ENCODE measurements at regions not wholly inside any gene's neighbourhood (a gene's known extent, or its start where the extent isn't known, plus 50 kb on each side); places are given as distances from the start of the nearest gene placed in this dataset.

DNA sequence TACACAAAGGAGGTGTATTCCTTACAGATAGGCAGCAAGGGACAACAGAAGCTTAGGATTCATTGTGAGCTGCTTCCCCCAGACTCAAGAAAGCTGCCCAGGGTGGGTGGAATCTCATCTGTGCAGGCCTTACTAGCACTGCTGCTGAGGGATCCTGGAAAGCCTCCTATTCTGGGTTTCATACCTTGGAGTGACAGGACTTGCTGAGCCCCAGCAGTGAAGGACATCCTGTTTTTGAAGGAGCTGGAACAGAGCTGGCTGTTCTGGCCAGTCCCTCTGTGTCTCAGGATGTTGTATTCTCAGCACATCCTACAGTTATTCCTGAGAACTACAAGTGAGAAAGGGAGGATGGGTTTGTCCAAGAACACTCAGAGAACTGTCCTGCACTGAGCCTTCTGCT lies 486.3 kb downstream of the PTPRU start:
- DNase-seq, result no peak
- Histone ChIP-seq H3K27me3 (no peaks in the 10 kb centered on the region), H3K4me1 (no peaks in the 10 kb centered on the region), H3K4me3 (no peak overlapping the region), H3K36me3 (no peaks in the 10 kb centered on the region), H3K27ac (no peak overlapping the region), H3K9me3 (replicated peaks) (no peaks in the 10 kb centered on the region)

DNA sequence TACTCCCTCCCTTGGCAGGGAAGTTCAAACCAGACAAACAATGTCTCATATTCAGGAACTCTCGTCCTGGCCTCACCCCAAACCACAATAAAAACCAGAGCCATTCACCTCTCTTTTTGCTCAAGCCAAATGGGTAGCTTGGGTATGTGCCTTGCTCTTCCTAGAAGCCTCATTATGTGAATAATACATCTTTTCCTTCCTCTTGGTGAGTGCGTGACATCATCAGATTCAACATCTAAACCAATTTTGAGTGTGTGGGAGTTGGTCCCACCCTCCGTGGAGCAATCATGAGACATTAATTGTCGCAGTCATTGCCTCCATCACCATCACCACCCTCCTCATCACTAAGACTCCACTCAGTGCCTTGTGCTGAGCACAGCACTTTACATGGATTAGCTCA lies 482.9 kb downstream of the PTPRU start:
- Histone ChIP-seq H3K4me1 (no peaks in the 10 kb centered on the region), H3K4me3 (no peak overlapping the region), H3K36me3 (no peaks in the 10 kb centered on the region), H3K27me3 (no peaks in the 10 kb centered on the region), H3K9me3 (replicated peaks) (0 out of 2 replicates have a peak, but pooled peaks cover 2% of the 10 kb centered on the region), H3K27ac (no peak overlapping the region)
- no peak for DNase-seq

DNA sequence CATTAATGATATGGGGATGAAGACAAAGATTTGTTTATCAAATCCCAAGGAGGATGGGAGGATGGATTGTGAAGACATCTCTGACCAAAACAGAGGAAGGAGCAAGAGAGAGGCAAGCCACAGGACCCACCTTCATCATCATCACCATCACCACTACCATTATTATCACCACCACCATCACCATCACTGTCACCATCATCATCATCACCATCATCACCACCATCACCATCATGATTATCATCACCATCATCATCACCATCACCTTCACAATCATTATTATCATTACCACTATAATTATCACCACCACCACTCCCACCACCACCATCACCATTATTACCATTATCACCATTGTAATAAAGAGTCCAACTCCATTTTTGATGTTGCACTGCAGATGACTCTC lies 482.5 kb downstream of the PTPRU start:
- H3K4me3 ChIP-seq, result no peak overlapping the region
- H3K36me3 ChIP-seq, result no peaks in the 10 kb centered on the region
- no peaks in the 10 kb centered on the region for H3K27me3 ChIP-seq
- DNase-seq, result no peak
- H3K9me3 ChIP-seq (replicated peaks), result 0 out of 2 replicates have a peak, but pooled peaks cover 2% of the 10 kb centered on the region
- H3K27ac ChIP-seq, result no peak overlapping the region
- no peaks in the 10 kb centered on the region for H3K4me1 ChIP-seq

DNA sequence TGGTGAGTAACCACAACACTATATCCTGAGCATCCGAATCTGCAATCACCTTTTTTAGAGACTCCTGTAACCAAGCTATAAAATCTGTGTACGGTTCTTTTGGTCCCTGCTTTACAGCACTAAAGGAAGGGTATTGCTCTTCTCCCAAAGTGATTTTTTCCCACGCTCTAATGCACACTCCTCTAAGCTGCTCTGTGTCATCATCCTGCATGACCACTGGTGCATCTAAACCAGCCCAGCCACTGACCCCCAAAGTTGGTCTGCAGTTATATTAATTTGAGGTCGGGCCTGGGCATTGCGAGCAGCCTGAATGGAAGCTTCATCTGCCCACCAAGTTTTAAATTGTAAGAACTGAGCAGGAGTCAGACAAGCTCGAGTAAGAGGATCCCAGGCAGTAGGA lies 480.0 kb downstream of the PTPRU start:
- Histone ChIP-seq H3K27me3 (no peaks in the 10 kb centered on the region), H3K9me3 (replicated peaks) (0 out of 2 replicates have a peak, but pooled peaks cover 2% of the 10 kb centered on the region), H3K4me1 (peaks cover 11% of the 10 kb centered on the region; the same call in 1 of the 2 replicates), H3K27ac (no peak overlapping the region), H3K4me3 (no peak overlapping the region), H3K36me3 (no peaks in the 10 kb centered on the region)
- no peak for DNase-seq

DNA sequence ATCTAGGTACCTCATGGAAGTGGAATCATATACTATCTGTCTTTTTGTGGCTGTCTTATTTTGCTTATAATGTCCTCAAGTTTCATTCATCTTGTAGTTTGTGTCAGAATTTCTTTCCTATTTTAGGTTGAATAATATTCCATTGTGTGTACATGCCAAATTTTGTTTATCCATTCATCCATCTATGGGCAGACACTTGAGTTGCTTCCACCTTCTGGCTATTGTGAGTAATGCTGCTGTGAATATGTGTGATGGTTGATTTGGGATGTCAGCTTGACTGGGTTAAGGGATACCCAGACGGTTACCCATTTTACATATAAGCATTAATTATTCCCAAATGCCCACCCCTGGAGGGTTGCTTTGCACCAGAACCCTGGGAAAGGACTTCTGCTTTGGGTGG lies 477.5 kb downstream of the PTPRU start:
- H3K36me3 ChIP-seq, result no peaks in the 10 kb centered on the region
- DNase-seq, result no peak
- no peak overlapping the region for H3K27ac ChIP-seq

DNA sequence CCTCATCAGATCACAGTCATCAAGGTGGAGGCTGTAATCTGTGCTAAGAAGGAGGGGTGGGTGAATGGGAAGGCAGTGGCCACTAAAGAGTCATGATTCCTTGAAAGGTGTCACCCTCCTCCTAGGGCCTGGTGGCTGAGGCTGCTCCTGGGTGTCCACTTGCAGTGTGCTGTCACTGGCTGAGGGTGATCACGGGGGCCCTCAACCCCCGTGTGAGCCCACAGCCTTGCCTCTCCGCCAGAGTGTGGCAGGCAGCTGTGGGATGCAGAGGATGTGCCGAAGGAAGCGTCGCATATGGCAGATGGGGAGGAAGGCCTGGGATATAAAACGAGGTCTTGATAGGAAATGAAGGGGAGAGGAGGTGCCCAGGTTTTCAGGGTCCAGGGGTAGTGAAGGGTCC lies 476.5 kb downstream of the PTPRU start:
- Histone ChIP-seq H3K27me3 (no peaks in the 10 kb centered on the region), H3K4me3 (no peak overlapping the region), H3K27ac (no peak overlapping the region), H3K36me3 (no peaks in the 10 kb centered on the region), H3K4me1 (peaks cover 41% of the 10 kb centered on the region), H3K9me3 (replicated peaks) (0 out of 2 replicates have a peak, but pooled peaks cover 2% of the 10 kb centered on the region)
- no peak for DNase-seq

More for the DNA sequence above, 477.5 kb downstream of the PTPRU start:
- no peaks in the 10 kb centered on the region for H3K27me3 ChIP-seq
- H3K4me1 ChIP-seq, result peaks cover 31% of the 10 kb centered on the region
- 0 out of 2 replicates have a peak, but pooled peaks cover 2% of the 10 kb centered on the region for H3K9me3 ChIP-seq (replicated peaks)
- no peak overlapping the region for H3K4me3 ChIP-seq

DNA sequence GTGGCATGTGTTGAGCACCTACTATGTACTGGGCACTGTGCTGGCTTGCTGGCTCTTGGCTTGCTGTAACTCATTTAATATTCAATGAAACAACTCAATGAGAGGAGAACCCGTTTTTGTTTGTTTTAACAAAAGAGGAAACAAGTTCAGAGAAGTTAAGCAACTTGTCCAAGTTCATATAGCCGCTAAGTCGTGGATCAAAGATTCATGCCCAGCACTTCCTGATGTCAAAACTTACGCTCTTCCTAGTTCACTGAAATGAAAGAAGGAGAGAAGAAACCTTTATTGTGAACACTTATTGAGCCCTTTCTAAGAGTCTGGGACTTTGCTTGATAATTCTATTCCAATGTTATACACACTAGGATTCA lies 475.9 kb downstream of the PTPRU start:
- DNase-seq, result no peak
- no peaks in the 10 kb centered on the region for H3K36me3 ChIP-seq
- 0 out of 2 replicates have a peak, but pooled peaks cover 2% of the 10 kb centered on the region for H3K9me3 ChIP-seq (replicated peaks)
- H3K27ac ChIP-seq, result no peak overlapping the region
- H3K27me3 ChIP-seq, result no peaks in the 10 kb centered on the region
- H3K4me1 ChIP-seq, result peaks cover 41% of the 10 kb centered on the region
- H3K4me3 ChIP-seq, result no peak overlapping the region

DNA sequence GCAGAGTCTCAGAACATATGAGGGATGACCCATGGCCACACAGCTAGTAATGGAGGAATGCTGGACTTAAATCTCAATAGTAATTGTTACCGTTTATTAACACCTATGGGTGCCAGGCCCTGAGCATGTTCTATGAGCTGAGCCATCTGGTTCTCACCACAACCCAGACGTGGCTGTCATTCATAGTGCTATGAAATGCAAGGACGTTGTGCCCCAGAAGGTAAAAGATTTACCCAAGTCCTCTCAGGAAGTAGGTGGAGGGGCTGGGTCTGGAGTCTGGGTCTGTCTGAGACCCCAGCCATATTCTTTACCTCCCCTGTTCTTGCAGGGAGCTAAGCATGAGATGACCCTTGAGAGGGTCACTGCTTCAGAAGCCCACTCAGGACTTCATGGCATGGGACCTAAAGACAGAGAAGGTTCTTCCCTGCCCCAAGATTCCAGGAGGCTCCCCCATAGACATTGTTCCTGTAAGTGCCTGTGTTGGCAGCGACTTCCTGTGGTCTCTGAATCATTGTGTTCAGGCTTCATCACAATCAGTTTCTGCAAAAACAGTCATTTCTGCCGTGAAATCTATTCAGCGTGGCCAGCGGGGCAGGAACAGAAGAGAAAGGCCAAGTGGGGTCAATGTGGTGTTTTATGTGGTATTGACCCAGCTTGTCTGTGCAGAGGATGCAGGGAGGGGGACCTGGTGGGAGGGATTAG lies 475.4 kb downstream of the PTPRU start:
- H3K36me3 ChIP-seq, result no peaks in the 10 kb centered on the region
- 0 out of 2 replicates have a peak, but pooled peaks cover under 1% of the 10 kb centered on the region for H3K9me3 ChIP-seq (replicated peaks)
- peak; percentile 21 to 42 for DNase-seq
- H3K4me1 ChIP-seq, result peaks cover 41% of the 10 kb centered on the region
- no peaks in the 10 kb centered on the region for H3K27me3 ChIP-seq
- H3K27ac ChIP-seq, result peak overlapping the region; percentile 28; the same call in 1 of the 2 replicates
- no peak overlapping the region for H3K4me3 ChIP-seq

DNA sequence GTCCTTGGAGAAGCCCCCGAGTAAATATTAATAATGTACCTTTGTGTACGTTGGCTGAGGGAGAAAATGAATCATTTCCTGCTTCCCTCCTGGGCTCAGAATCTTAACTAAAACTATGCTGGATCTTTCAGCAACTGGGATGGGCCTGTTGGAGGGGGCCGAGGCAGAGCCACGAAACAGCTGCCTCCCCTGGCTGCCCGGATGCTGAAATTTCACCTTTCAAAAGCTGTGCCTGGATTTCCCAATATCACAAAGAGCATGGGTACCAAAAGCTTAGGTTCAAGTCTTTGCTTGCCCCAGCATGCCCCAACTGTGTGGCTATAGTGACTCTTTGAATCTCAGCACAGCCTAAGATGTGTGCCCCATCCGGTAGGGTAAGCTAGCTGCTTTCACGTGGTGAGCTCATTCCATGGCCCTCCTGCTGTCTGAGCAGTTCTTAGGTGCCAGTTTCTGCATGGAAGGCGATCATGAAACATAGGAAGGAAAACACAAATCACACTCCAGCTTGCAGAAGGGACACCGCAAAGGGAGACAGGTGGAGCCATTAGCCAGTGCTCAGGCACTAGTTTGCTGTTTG lies 473.5 kb downstream of the PTPRU start:
- DNase-seq, result peak; percentile 45 to 74
- Histone ChIP-seq H3K4me1 (peaks cover 41% of the 10 kb centered on the region), H3K27me3 (no peaks in the 10 kb centered on the region), H3K9me3 (replicated peaks) (no peaks in the 10 kb centered on the region), H3K27ac (peak overlapping the region; percentile 80), H3K4me3 (0 out of 2 replicates have a peak overlapping the region, but pooled peaks have one; percentile 5), H3K36me3 (no peaks in the 10 kb centered on the region)

DNA sequence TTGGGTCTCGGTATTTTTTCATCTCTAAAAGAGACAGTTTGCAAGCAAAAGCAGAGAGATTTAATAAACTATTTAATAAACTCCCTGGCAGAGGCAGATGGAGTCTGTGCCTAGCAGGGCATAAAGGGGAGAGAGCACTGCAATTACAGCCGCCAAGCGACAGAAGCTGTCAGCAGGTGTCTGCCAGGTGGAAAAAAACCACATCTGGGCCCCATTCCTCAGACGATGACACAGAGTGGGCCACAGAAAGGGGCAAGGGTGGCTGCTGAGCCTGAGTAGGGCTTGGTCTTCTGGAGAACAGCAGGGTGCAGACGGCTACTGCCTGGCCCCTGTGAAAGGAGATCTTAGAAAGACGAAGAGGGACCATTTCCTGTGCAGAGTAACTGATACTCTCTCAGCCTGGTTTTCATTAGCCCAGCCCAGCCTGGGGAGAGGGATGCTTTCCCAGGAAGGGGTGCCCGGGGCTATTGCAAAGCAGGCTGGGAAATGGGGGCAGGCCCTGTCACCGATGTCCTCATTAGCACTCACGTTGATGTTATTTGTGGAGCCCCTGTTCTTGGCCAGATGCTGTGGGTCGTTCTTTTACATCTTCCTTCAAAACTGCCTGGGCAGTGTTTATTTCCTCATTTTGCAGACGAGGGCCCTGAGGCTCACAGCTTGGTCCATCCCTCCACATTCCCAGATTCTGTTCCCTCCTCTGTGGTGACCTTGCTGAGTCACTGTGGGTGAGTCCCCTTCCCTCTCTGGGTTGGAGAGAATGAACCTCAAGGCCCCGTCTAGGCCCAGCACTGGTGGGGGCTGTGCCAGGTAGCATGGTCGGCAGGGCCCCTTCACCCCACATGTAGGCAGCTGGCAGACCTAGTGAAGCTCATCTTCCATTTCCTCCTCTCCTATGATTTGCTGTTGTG lies 472.7 kb downstream of the PTPRU start:
- peak; percentile 68 to 86 for DNase-seq
- H3K27ac ChIP-seq, result peak overlapping the region; percentile 80
- H3K4me3 ChIP-seq, result 0 out of 2 replicates have a peak overlapping the region, but pooled peaks have one; percentile 5
- no peaks in the 10 kb centered on the region for H3K27me3 ChIP-seq
- no peaks in the 10 kb centered on the region for H3K9me3 ChIP-seq (replicated peaks)
- peaks cover 41% of the 10 kb centered on the region for H3K4me1 ChIP-seq
- H3K36me3 ChIP-seq, result no peaks in the 10 kb centered on the region

DNA sequence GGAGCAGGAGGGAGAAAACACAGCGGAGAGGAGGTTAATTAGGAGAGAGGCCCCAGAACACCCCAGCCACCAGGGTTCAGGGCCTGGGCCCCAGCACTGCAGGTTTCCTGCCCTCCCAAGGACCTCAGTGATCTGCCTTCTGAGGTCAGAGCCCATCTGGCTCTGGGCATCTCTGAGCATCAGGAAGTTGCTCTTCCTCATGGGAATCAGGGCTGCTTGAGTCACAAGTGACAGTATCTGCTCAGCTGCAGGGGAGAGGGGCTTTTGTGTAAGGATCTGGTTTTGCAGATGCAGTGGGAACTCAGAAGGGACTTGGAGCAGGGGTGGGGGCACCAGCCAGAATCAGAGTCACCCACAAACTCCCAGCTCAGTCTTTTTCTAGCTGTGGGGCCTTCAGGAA lies 472.1 kb downstream of the PTPRU start:
- Histone ChIP-seq H3K9me3 (replicated peaks) (no peaks in the 10 kb centered on the region), H3K36me3 (no peaks in the 10 kb centered on the region), H3K4me3 (no peak overlapping the region), H3K27ac (no peak overlapping the region), H3K27me3 (no peaks in the 10 kb centered on the region), H3K4me1 (peaks cover 41% of the 10 kb centered on the region)
- peak in 1 of 2 experiments; percentile 28 for DNase-seq

DNA sequence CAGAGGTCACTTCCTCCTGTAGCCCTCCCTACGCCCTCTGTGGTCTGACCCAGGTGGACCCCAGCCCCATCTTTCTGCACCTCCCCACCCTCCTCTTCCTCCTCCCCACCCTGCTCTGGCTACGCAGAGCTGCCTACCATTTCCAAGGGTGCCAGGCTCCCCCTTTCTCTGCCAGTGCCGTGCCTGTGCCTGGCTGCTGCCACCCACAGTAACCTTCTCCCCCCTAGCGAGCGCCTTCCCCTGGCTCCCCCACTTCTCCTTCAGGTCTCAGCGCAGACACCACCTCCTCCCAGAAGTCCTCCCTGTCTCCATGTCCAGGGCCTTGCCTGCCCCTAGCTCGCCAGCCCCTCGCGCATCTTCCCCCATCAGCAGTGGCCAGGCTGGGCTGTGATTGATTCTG lies 471.5 kb downstream of the PTPRU start:
- H3K4me3 ChIP-seq, result no peak overlapping the region
- H3K27ac ChIP-seq, result no peak overlapping the region
- peaks cover 41% of the 10 kb centered on the region for H3K4me1 ChIP-seq

DNA sequence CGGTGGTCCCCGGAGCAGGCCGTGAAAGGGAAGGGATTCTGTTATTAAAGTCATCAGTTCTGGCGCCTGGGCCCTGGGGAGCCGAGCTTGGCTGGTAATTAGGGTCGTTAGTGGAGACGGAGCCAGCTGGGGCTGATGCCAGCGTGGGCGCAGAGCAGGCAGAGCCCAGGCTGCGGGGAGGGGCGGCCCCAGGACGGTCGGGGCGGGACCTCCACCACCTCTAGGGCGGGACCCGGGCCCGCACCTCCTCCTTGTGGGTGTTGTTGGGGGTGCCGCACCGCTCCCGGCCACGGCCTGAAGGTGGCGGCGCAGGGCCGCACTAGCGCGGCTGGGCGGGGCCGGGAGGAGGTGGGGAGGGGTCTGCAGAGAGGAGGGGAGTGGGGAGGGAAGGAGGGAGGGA lies 470.6 kb downstream of the PTPRU start:
- H3K9me3 ChIP-seq (replicated peaks), result no peaks in the 10 kb centered on the region
- no peaks in the 10 kb centered on the region for H3K36me3 ChIP-seq
- DNase-seq, result no peak
- no peak overlapping the region for H3K27ac ChIP-seq
- no peaks in the 10 kb centered on the region for H3K27me3 ChIP-seq
- H3K4me3 ChIP-seq, result no peak overlapping the region
- peaks cover 35% of the 10 kb centered on the region for H3K4me1 ChIP-seq

More for the DNA sequence above, 471.5 kb downstream of the PTPRU start:
- Histone ChIP-seq H3K27me3 (no peaks in the 10 kb centered on the region), H3K36me3 (no peaks in the 10 kb centered on the region), H3K9me3 (replicated peaks) (no peaks in the 10 kb centered on the region)
- DNase-seq, result no peak

DNA sequence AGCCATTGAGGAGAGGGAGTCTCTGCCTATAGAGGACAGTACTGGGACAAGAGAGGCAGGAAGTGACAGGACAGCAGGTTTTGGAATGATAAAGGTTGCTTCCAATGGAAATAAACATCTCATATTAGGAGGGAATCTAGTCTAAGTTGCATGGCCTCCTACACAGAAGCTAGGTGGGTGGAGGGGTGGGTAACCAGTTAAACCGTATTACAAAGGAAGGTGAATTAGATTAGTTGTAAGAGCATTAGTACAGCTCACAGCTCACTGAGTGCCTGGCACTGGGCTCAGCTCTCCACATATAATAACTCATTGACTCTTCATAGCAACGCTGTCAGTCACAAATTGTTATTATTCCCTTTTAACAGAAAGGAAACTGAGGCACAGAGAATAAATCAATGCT lies 468.1 kb downstream of the PTPRU start:
- Histone ChIP-seq H3K27ac (no peak overlapping the region), H3K9me3 (replicated peaks) (no peaks in the 10 kb centered on the region), H3K27me3 (peaks cover 2% of the 10 kb centered on the region; the same call in 1 of the 2 replicates), H3K4me3 (no peak overlapping the region), H3K4me1 (peaks cover 15% of the 10 kb centered on the region), H3K36me3 (no peaks in the 10 kb centered on the region)
- no peak for DNase-seq
